Panc1 (cell line): ENCODE measurements at regions not wholly inside any gene's neighbourhood (a gene's known extent, or its start where the extent isn't known, plus 50 kb on each side); places are given as distances from the start of the nearest gene placed in this dataset.

Experiments used
- ATAC-seq: fragments of 200-7000 bp; cut with Tn5 transposase; 2 replicates; pipeline ENCODE4 v1.9.1; 2020; ENCODE audit warnings: mild to moderate bottlenecking, moderate library complexity
- BruUV-seq: library from RNA; stranded (reverse); fragments of 400-500 nt; replicated peaks from 2 replicates; lab custom pipeline; 2021; lab: Mats Ljungman, UMichigan
- CTCF ChIA-PET: fragments of 300-600 bp; sonication (Branson Sonifier 250); formaldehyde crosslinking; loops from one replicate; lab custom pipeline; 2022; ENCODE audit warnings: antibody characterized with exemption; lab: Charles Lee
- POLR2A ChIA-PET: fragments of 300-600 bp; sonication (Branson Sonifier 250); formaldehyde crosslinking; loops from one replicate; lab custom pipeline; 2022; ENCODE audit warnings: antibody characterized with exemption; lab: Charles Lee
- DNase-seq: peaks from one replicate; pipeline ENCODE4 v3.0.0-alpha.2; 2010; ENCODE audit warnings: low read depth, low spot score
- H3K27ac ChIP-seq: 2 replicates; pipeline ENCODE4 v1.5.1; 2011; ENCODE audit warnings: mild to moderate bottlenecking, low read length, inconsistent platforms
- H3K27me3 ChIP-seq: fragments of 200-500 bp; sonication (Bioruptor generic); 2 replicates; pipeline ENCODE4 v1.6.0; 2014; ENCODE audit warnings: low read length, inconsistent platforms; ENCODE audit not compliant: control insufficient read depth, insufficient read depth
- H3K36me3 ChIP-seq: fragments of 200-500 bp; sonication (Bioruptor generic); 2 replicates; pipeline ENCODE4 v1.5.1; 2014; ENCODE audit warnings: inconsistent platforms, mild to moderate bottlenecking, low read length, moderate library complexity; ENCODE audit not compliant: control insufficient read depth, insufficient read depth
- H3K4me1 ChIP-seq: 2 replicates; pipeline ENCODE4 v1.5.1; 2011; ENCODE audit warnings: inconsistent platforms, mild to moderate bottlenecking, low read length, moderate library complexity; ENCODE audit not compliant: control insufficient read depth, insufficient read depth
- H3K4me3 ChIP-seq, 2 experiments: 2 replicates each; pipeline ENCODE4 v1.5.1; 2011 to 2012; ENCODE audit warnings: low read depth in 2 of 2, low read length in 2 of 2, mild to moderate bottlenecking in 2 of 2, inconsistent platforms in 1 of 2, moderate library complexity in 1 of 2
- H3K9me3 ChIP-seq: fragments of 200-500 bp; sonication (Bioruptor generic); 2 replicates; pipeline ENCODE4 v1.5.1; 2014; ENCODE audit warnings: low read depth, mild to moderate bottlenecking, inconsistent platforms, low read length, moderate library complexity; ENCODE audit not compliant: control insufficient read depth, insufficient read depth
- CTCF ChIP-seq: fragments of 450-650 bp; IDR thresholded peaks from 2 replicates; pipeline ENCODE4 v1.5.1; 2017; ENCODE audit warnings: mild to moderate bottlenecking
- POLR2AphosphoS5 ChIP-seq: IDR thresholded peaks from 2 replicates; pipeline ENCODE4 v1.6.1; 2012; ENCODE audit warnings: mild to moderate bottlenecking, low read depth, low read length, moderate library complexity
- REST ChIP-seq, 2 experiments: IDR thresholded peaks; 2 replicates each; pipeline ENCODE4 v1.6.1; 2011 to 2012; ENCODE audit warnings: low read depth in 2 of 2, control low read depth in 1 of 2, low read length in 1 of 2, mild to moderate bottlenecking in 1 of 2, moderate library complexity in 1 of 2; ENCODE audit not compliant: insufficient read depth in 1 of 2
- SIN3A ChIP-seq: IDR thresholded peaks from 2 replicates; pipeline ENCODE4 v1.6.1; 2012; ENCODE audit warnings: low read depth, mild to moderate bottlenecking, low read length, moderate library complexity, borderline replicate concordance; ENCODE audit not compliant: insufficient read depth
- TCF7L2 ChIP-seq: IDR thresholded peaks from 2 replicates; pipeline ENCODE4 v1.6.1; 2011; ENCODE audit warnings: mild to moderate bottlenecking, low read depth, low read length, inconsistent platforms
- in situ Hi-C: cut with HindIII; loops from 2 replicates; pipeline ENCODE4 v1.10.0; 2016; ENCODE audit warnings: low sequenced_read_pairs, low pct_unique_long_range_greater_than_20kb
- intact Hi-C: fragments of 100-400 bp; cut with micrococcal nuclease; formaldehyde crosslinking; loops from one replicate; pipeline ENCODE4 v1.10.0; 2022; ENCODE audit not compliant: unreplicated experiment

GRCh38 chr15:62593681-62594399 lies 428.8 kb upstream of the C2CD4B start:
- H3K4me3 ChIP-seq = no peak overlapping the region
- ChIA-PET CTCF (no interaction called here), POLR2A (no interaction called here)
- intact Hi-C loops (no loop called here), in situ Hi-C loops (no loop called here)
- no peaks in the 10 kb centered on the region for H3K36me3 ChIP-seq
- no peak overlapping the region for H3K27ac ChIP-seq
- no peaks in the 10 kb centered on the region for H3K9me3 ChIP-seq
- ATAC-seq = peak; percentile 93
- no peaks in the 10 kb centered on the region for H3K4me1 ChIP-seq
- TF ChIP-seq TCF7L2 (no peak), CTCF (no peak), REST (IDR thresholded peaks at IDR 0.05; ENCODE audit: insufficient read depth in 1 of 2, low read depth in 2 of 2, low read length in 1 of 2) (no peak)
- BruUV-seq = no TSS peak
- no peak for DNase-seq
- no peaks in the 10 kb centered on the region for H3K27me3 ChIP-seq

- intact Hi-C loops (no loop called here), in situ Hi-C loops (no loop called here)
- ChIA-PET CTCF (no interaction called here), POLR2A (no interaction called here)
- BruUV-seq = no TSS peak
- no peak for DNase-seq
- Histone ChIP-seq H3K4me1 (peaks cover 4% of the 10 kb centered on the region; the same call in 1 of the 2 replicates), H3K9me3 (no peaks in the 10 kb centered on the region), H3K4me3 (no peak overlapping the region), H3K36me3 (no peaks in the 10 kb centered on the region), H3K27me3 (no peaks in the 10 kb centered on the region), H3K27ac (no peak overlapping the region)
- TF ChIP-seq CTCF (no peak), POLR2AphosphoS5 (no peak), SIN3A (no peak), REST (IDR thresholded peaks at IDR 0.05; ENCODE audit: insufficient read depth in 1 of 2, low read depth in 2 of 2, low read length in 1 of 2) (no peak), TCF7L2 (no peak)
- no peak for ATAC-seq
These were observed 433.1 kb upstream of the C2CD4B start for GRCh38 chr15:62598217-62598616.
